ENCODE measurements at regions not wholly inside any gene's neighbourhood (a gene's known extent, or its start where the extent isn't known, plus 50 kb on each side); places are given as distances from the start of the nearest gene placed in this dataset.

- Mint-ChIP-seq H3K36me3 (ENCODE audit: low read depth) (no peaks in the 10 kb centered on the region), H3K4me1 (no peaks in the 10 kb centered on the region), H3K27me3 (peaks cover 81% of the 10 kb centered on the region), H3K4me3 (no peak overlapping the region), H3K27ac (no peak overlapping the region)
- H3K9me3 ChIP-seq (ENCODE audit: control insufficient read depth, low read length, poor library complexity, severe bottlenecking), result no peaks in the 10 kb centered on the region
- DNase-seq (no peak), ATAC-seq (no peak)
These were observed 157.1 kb upstream of the PRKCQ start for GRCh38 chr10:6737080-6737641.

- DNase-seq, result no peak
- Mint-ChIP-seq H3K4me3 (no peak overlapping the region), H3K4me1 (no peaks in the 10 kb centered on the region), H3K36me3 (ENCODE audit: low read depth) (no peaks in the 10 kb centered on the region), H3K27ac (no peak overlapping the region), H3K27me3 (peaks cover 95% of the 10 kb centered on the region)
- ATAC-seq, result no peak
- no peaks in the 10 kb centered on the region for H3K9me3 ChIP-seq (ENCODE audit: control insufficient read depth, low read length, poor library complexity, severe bottlenecking)
These were observed 154.2 kb upstream of the PRKCQ start for GRCh38 chr10:6734286-6734685.

- no peak for ATAC-seq
- Mint-ChIP-seq H3K4me1 (no peaks in the 10 kb centered on the region), H3K27me3 (peaks cover 83% of the 10 kb centered on the region), H3K4me3 (no peak overlapping the region), H3K36me3 (ENCODE audit: low read depth) (no peaks in the 10 kb centered on the region), H3K27ac (no peak overlapping the region)
- no peak for DNase-seq
- H3K9me3 ChIP-seq (ENCODE audit: control insufficient read depth, low read length, poor library complexity, severe bottlenecking), result no peaks in the 10 kb centered on the region
These were observed 149.8 kb upstream of the PRKCQ start for GRCh38 chr10:6729861-6730344.

- no peaks in the 10 kb centered on the region for H3K9me3 ChIP-seq (ENCODE audit: control insufficient read depth, low read length, poor library complexity, severe bottlenecking)
- Mint-ChIP-seq H3K36me3 (ENCODE audit: low read depth) (no peaks in the 10 kb centered on the region), H3K27me3 (peaks cover 83% of the 10 kb centered on the region), H3K27ac (no peak overlapping the region), H3K4me1 (no peaks in the 10 kb centered on the region), H3K4me3 (no peak overlapping the region)
- ATAC-seq, result no peak
- DNase-seq, result no peak
These were observed 149.1 kb upstream of the PRKCQ start for GRCh38 chr10:6729071-6729774.

GRCh38 chr10:6726924-6727323 is 146.8 kb upstream of the PRKCQ start:
- no peaks in the 10 kb centered on the region for H3K9me3 ChIP-seq (ENCODE audit: control insufficient read depth, low read length, poor library complexity, severe bottlenecking)
- H3K4me3 Mint-ChIP-seq, result no peak overlapping the region
- no peak overlapping the region for H3K27ac Mint-ChIP-seq
- H3K36me3 Mint-ChIP-seq (ENCODE audit: low read depth), result no peaks in the 10 kb centered on the region
- peaks cover 82% of the 10 kb centered on the region for H3K27me3 Mint-ChIP-seq
- ATAC-seq (no peak), DNase-seq (no peak)
- H3K4me1 Mint-ChIP-seq, result no peaks in the 10 kb centered on the region

GRCh38 chr10:6722616-6723004 is 142.5 kb upstream of the PRKCQ start:
- peaks cover 74% of the 10 kb centered on the region for H3K27me3 Mint-ChIP-seq
- H3K36me3 Mint-ChIP-seq (ENCODE audit: low read depth), result no peaks in the 10 kb centered on the region
- H3K27ac Mint-ChIP-seq, result no peak overlapping the region
- no peak for ATAC-seq
- H3K4me3 Mint-ChIP-seq, result no peak overlapping the region
- no peaks in the 10 kb centered on the region for H3K9me3 ChIP-seq (ENCODE audit: control insufficient read depth, low read length, poor library complexity, severe bottlenecking)
- DNase-seq, result no peak
- H3K4me1 Mint-ChIP-seq, result no peaks in the 10 kb centered on the region

GRCh38 chr10:6721964-6722615 is 142.0 kb upstream of the PRKCQ start:
- Mint-ChIP-seq H3K27ac (no peak overlapping the region), H3K4me1 (no peaks in the 10 kb centered on the region), H3K4me3 (no peak overlapping the region), H3K36me3 (ENCODE audit: low read depth) (no peaks in the 10 kb centered on the region), H3K27me3 (peaks cover 69% of the 10 kb centered on the region)
- DNase-seq, result no peak
- no peaks in the 10 kb centered on the region for H3K9me3 ChIP-seq (ENCODE audit: control insufficient read depth, low read length, poor library complexity, severe bottlenecking)
- ATAC-seq, result no peak

- ATAC-seq, result no peak
These were observed 141.4 kb upstream of the PRKCQ start for GRCh38 chr10:6721480-6721879.

GRCh38 chr10:6719561-6719960 is 139.5 kb upstream of the PRKCQ start:
- Mint-ChIP-seq H3K4me3 (no peak overlapping the region), H3K36me3 (ENCODE audit: low read depth) (no peaks in the 10 kb centered on the region), H3K27me3 (peaks cover 64% of the 10 kb centered on the region), H3K4me1 (no peaks in the 10 kb centered on the region), H3K27ac (no peak overlapping the region)
- no peaks in the 10 kb centered on the region for H3K9me3 ChIP-seq (ENCODE audit: control insufficient read depth, low read length, poor library complexity, severe bottlenecking)
- DNase-seq (no peak), ATAC-seq (no peak)

More at GRCh38 chr10:6721480-6721879, 141.4 kb upstream of the PRKCQ start:
- Mint-ChIP-seq H3K4me3 (no peak overlapping the region), H3K27me3 (peaks cover 64% of the 10 kb centered on the region), H3K27ac (no peak overlapping the region), H3K36me3 (ENCODE audit: low read depth) (no peaks in the 10 kb centered on the region), H3K4me1 (no peaks in the 10 kb centered on the region)
- H3K9me3 ChIP-seq (ENCODE audit: control insufficient read depth, low read length, poor library complexity, severe bottlenecking), result no peaks in the 10 kb centered on the region
- no peak for DNase-seq

GRCh38 chr10:6718550-6718949 is 138.5 kb upstream of the PRKCQ start:
- Mint-ChIP-seq H3K27me3 (peaks cover 54% of the 10 kb centered on the region), H3K4me1 (peaks cover 3% of the 10 kb centered on the region), H3K27ac (no peak overlapping the region)

GRCh38 chr10:6716516-6716915 is 136.4 kb upstream of the PRKCQ start:
- ATAC-seq, result no peak
- H3K4me1 Mint-ChIP-seq, result peaks cover 3% of the 10 kb centered on the region

More at GRCh38 chr10:6718550-6718949, 138.5 kb upstream of the PRKCQ start:
- H3K4me3 Mint-ChIP-seq, result no peak overlapping the region
- H3K36me3 Mint-ChIP-seq (ENCODE audit: low read depth), result no peaks in the 10 kb centered on the region
- no peaks in the 10 kb centered on the region for H3K9me3 ChIP-seq (ENCODE audit: control insufficient read depth, low read length, poor library complexity, severe bottlenecking)
- no peak for DNase-seq
- ATAC-seq, result no peak

GRCh38 chr10:6713716-6714115 is 133.6 kb upstream of the PRKCQ start:
- DNase-seq (no peak), ATAC-seq (no peak)
- peaks cover 41% of the 10 kb centered on the region for H3K27me3 Mint-ChIP-seq
- no peak overlapping the region for H3K4me3 Mint-ChIP-seq
- H3K9me3 ChIP-seq (ENCODE audit: control insufficient read depth, low read length, poor library complexity, severe bottlenecking), result no peaks in the 10 kb centered on the region
- peaks cover 11% of the 10 kb centered on the region for H3K4me1 Mint-ChIP-seq
- peaks cover 7% of the 10 kb centered on the region for H3K36me3 Mint-ChIP-seq (ENCODE audit: low read depth)
- no peak overlapping the region for H3K27ac Mint-ChIP-seq

More at GRCh38 chr10:6716516-6716915, 136.4 kb upstream of the PRKCQ start:
- H3K27me3 Mint-ChIP-seq, result peaks cover 38% of the 10 kb centered on the region
- H3K4me3 Mint-ChIP-seq, result no peak overlapping the region
- no peak overlapping the region for H3K27ac Mint-ChIP-seq
- no peaks in the 10 kb centered on the region for H3K9me3 ChIP-seq (ENCODE audit: control insufficient read depth, low read length, poor library complexity, severe bottlenecking)
- DNase-seq, result no peak
- no peaks in the 10 kb centered on the region for H3K36me3 Mint-ChIP-seq (ENCODE audit: low read depth)

GRCh38 chr10:6713120-6713519 is 133.0 kb upstream of the PRKCQ start:
- H3K4me1 Mint-ChIP-seq, result peaks cover 11% of the 10 kb centered on the region
- peaks cover 39% of the 10 kb centered on the region for H3K27me3 Mint-ChIP-seq
- H3K36me3 Mint-ChIP-seq (ENCODE audit: low read depth), result peaks cover 7% of the 10 kb centered on the region
- no peaks in the 10 kb centered on the region for H3K9me3 ChIP-seq (ENCODE audit: control insufficient read depth, low read length, poor library complexity, severe bottlenecking)
- ATAC-seq (no peak), DNase-seq (no peak)
- no peak overlapping the region for H3K27ac Mint-ChIP-seq
- no peak overlapping the region for H3K4me3 Mint-ChIP-seq
